Inferior parietal cortex (tissue), 1 donor: ENCODE measurements at regions not wholly inside any gene's neighbourhood (a gene's known extent, or its start where the extent isn't known, plus 50 kb on each side); places are given as distances from the start of the nearest gene placed in this dataset.
"Not testable (repeated sequence)": the region's sequence is repeated elsewhere in the genome, so short reads cannot be mapped to it uniquely, and the experiment has no call there.

Source experiments
- DNase-seq: peaks from one replicate; pipeline ENCODE4 v3.0.0-alpha.2; 2016; ENCODE audit errors: extremely low spot score

- no peak for DNase-seq
These were observed 260.3 kb downstream of the CD109 start for GRCh38 chr6:73956305-73956704.

- DNase-seq = no peak
These were observed 259.8 kb downstream of the CD109 start for GRCh38 chr6:73955800-73956199.

GRCh38 chr6:73954881-73955280, 258.9 kb downstream of the CD109 start:
- no peak for DNase-seq

- no peak for DNase-seq
These were observed 255.2 kb downstream of the CD109 start for GRCh38 chr6:73951183-73951582.

- no peak for DNase-seq
These were observed 248.1 kb downstream of the CD109 start for GRCh38 chr6:73943930-73944652.

GRCh38 chr6:73943411-73943810, 247.4 kb downstream of the CD109 start:
- no peak for DNase-seq

GRCh38 chr6:73942592-73943186, 246.7 kb downstream of the CD109 start:
- no peak for DNase-seq

GRCh38 chr6:73941892-73942291, 245.9 kb downstream of the CD109 start:
- no peak for DNase-seq

- DNase-seq = no peak
These were observed 241.8 kb downstream of the CD109 start for GRCh38 chr6:73937805-73938204.

- no peak for DNase-seq
These were observed 236.9 kb downstream of the CD109 start for GRCh38 chr6:73932866-73933265.

GRCh38 chr6:73929405-73929804, 233.4 kb downstream of the CD109 start:
- DNase-seq = no peak

- DNase-seq = no peak
These were observed 231.4 kb downstream of the CD109 start for GRCh38 chr6:73927421-73927820.

- not testable (repeated sequence) for DNase-seq
These were observed 229.7 kb downstream of the CD109 start for GRCh38 chr6:73925703-73926102.

- no peak for DNase-seq
These were observed 228.0 kb downstream of the CD109 start for GRCh38 chr6:73923905-73924485.

GRCh38 chr6:73903155-73903554, 207.2 kb downstream of the CD109 start:
- DNase-seq = no peak

- DNase-seq = no peak
These were observed 206.0 kb downstream of the CD109 start for GRCh38 chr6:73901986-73902385.

GRCh38 chr6:73901311-73901710, 205.3 kb downstream of the CD109 start:
- DNase-seq = no peak

GRCh38 chr6:73898599-73898998, 202.6 kb downstream of the CD109 start:
- no peak for DNase-seq

- DNase-seq = no peak
These were observed 197.7 kb downstream of the CD109 start for GRCh38 chr6:73893696-73894095.

- no peak for DNase-seq
These were observed 192.0 kb downstream of the CD109 start for GRCh38 chr6:73888050-73888449.

- DNase-seq = no peak
These were observed 189.4 kb downstream of the CD109 start for GRCh38 chr6:73885393-73885792.

- DNase-seq = no peak
These were observed 188.5 kb downstream of the CD109 start for GRCh38 chr6:73884540-73884939.
